HG02981 (cell line): ENCODE measurements at regions not wholly inside any gene's neighbourhood (a gene's known extent, or its start where the extent isn't known, plus 50 kb on each side); places are given as distances from the start of the nearest gene placed in this dataset.

Source experiments
- ATAC-seq: cut with Tn5 transposase; IDR thresholded peaks from one replicate; pipeline ENCODE4 v1.9.1; 2021; ENCODE audit warnings: mild to moderate bottlenecking, moderate library complexity; ENCODE audit not compliant: unreplicated experiment

DNA sequence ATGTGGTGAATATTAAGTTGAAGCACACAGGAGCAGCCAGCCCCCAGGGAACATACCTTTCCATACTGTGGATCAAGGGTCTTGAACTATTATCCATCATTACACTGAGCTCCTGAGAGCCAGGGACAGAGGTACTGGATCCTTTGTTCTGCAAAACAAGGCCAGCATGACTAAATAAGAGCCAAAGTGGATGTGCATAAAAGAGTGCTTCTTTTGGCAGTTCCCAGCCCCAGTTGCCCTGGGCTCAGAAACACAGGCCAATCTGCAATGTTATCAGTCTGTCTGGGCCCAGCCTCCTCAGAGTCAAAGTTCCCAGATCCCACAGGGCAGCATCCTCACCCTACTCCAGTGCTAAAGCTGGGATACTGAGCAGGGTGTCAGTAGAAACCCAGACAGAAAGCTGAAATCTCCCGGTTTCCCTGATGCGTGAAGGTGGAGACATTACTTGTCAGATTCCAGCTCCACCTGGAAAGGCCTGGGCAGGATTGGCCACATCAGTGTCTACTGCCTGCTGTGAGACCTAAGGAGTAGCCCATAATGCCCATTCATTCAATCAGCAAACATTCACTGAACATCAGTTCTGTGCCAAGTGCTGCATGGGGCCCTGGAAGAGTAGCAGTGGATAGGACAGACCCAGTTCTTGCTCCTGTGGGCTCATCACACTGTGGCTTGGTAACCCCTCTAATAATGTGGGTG is 342.7 kb downstream of the CXCL12 start:
- ATAC-seq: no peak

DNA sequence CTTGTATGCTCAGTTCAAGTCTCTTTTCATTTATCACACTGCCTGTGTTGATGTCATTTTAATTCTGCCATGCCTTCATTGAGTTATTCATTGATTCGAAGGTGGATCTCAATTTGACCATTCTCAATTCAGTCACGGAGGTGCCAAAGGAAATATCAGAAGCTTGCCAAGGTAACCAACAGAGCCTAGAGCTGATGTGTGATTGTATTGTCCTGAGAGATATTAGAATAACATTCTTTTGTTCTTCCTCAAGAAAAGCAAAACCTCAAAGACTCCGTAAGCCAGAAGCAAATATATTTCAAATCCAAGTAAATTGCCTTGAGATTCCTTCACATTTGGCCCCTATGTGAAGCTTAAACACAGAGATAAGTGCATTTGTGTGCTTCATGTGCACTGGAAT is 345.3 kb downstream of the CXCL12 start:
- ATAC-seq: no peak

DNA sequence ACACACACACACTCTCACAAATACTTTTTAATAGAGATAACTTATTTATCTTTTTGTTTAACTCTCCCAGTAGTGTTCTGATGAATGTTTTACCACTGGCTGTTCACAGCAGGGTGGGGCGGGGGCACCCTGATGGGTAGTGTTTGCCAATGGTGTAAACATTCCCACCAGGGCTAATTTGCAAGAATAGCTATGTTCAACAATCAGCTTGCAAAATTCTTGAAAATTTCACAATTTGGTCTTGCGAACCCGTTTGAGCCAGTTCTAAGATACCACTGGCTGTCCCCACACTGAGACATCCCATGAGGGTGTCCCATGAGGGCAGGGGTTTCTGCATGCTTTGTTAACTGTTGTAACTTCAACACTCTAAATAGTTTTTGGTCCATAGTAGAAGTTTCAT is 348.5 kb downstream of the CXCL12 start:
- ATAC-seq: no peak

DNA sequence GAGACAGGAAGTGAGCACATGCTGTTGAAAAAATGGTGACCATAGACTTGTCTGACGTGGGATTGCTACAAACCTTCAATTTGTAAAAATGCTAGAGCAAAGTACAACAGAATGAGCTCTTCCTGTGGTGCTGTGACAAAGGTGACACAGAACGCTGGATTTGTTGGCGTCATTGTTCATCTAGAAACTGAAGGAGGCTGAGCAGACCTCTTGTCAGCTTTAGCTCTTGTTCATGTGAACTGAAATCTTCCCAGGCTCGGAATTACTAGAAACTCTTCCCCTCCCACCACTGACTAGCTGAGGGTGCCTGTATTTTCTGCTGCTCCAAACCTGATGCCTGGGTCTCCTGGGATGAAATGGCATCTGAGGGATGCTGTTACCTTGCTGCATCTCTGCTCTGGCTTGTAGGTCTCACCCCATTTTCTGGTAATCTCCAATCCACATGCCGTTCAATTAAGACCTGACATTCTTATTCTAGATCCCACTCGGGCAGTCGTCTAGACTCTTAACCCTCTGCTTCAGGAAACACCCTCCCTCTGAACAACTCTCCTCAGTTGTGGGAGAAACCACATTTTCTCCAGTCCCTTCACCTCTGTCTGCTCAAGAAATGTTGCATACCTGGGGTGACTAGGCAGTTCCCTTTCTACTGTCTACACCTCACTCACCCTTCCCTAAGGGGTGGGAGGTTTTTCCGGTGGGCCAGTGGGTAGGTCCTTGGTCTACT is 349.3 kb downstream of the CXCL12 start:
- ATAC-seq: no peak

DNA sequence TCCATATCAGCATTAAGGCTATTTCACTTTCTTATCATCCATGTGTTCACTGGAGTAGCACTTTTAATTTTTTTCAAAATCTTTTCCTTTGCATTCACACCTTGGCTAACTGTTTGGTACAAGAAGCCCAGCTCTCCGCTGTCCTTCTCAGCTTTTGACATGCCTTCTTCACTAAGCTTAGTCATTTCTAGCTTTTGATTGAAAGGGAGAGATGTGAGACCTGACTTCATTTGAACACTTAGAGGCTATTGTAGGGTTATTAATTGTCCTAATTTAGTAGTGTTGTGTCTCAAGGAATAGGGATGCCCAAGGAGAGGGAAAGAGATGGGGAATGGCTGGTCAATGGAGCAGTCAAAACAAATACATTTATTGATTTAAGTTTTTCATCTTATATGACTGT is 350.0 kb downstream of the CXCL12 start:
- no peak for ATAC-seq

DNA sequence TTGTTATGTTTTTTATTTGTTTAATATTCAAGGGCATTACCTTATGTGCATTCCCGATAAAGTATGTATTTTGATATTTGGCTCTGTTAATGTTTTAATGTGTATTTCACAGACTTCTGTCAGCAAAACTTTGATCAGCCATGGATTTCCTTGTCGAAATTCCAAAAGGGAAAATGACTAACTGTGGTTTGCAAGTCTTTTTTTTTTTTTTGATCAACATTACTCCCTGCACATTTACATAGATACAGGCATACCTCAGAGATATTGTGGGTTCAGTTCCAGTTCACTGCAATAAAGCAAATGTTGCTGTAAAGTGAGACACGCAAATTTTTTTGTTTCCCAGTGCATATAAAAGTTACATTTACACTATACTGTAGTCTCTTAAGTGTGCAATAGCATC is 351.9 kb downstream of the CXCL12 start:
- ATAC-seq: no peak

DNA sequence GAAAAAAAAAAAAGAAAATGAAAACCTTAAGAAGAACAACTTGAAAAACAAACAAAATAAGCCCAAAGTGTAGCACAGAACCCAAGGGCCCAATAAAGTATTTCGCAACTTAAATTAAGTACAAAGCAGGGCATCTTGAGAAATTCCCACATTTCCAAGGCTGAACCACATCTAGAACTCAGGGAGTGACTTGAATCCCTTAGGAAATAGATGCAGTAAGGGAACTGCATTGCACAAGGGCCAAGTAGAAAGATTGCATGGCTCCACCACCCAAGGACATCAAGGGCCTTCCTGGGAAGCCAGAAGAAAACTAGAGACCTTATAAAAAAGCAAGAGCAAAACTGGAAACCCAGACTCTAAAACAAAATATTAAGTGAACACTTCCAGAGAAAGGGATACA is 352.7 kb downstream of the CXCL12 start:
- no peak for ATAC-seq

DNA sequence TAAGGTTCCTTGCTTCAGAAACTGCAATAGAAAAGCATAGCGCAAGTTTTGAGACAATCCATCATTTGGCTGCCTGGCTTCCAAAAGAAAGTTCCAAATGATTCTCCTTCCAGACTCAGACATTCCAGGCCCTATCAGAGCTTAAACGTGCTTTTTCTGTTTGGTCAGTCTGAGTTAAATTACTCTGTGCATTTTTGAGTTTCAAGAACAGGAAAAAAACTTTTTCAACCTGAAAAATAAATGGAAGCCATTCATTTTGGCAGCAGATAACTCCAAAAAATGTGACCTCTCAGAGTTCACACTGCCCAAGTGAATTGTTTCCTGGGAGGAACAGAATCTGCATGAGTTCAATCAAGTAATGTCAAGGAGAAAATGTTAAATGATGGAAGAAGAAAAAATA is 354.2 kb downstream of the CXCL12 start:
- ATAC-seq: no peak

DNA sequence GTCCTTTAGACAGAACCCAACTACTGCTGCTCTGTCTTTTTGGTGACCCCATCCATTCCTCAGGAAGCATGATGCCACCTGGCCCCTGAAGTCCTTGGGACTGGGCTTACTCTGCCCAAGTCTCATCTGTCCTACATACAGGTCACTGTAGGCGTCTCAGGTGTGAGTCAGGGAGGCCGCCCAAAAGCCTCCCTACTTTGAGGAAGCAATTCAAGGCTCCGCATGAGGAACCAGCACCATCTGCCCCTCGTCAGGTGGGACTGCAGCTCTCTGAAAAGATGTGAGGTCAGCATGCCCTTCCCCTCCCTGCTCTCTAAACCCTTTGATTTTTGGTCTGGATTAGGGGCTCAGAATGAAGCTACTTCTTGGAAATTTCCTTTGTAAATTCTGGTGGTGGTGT is 354.8 kb downstream of the CXCL12 start:
- ATAC-seq: peak; percentile 88

DNA sequence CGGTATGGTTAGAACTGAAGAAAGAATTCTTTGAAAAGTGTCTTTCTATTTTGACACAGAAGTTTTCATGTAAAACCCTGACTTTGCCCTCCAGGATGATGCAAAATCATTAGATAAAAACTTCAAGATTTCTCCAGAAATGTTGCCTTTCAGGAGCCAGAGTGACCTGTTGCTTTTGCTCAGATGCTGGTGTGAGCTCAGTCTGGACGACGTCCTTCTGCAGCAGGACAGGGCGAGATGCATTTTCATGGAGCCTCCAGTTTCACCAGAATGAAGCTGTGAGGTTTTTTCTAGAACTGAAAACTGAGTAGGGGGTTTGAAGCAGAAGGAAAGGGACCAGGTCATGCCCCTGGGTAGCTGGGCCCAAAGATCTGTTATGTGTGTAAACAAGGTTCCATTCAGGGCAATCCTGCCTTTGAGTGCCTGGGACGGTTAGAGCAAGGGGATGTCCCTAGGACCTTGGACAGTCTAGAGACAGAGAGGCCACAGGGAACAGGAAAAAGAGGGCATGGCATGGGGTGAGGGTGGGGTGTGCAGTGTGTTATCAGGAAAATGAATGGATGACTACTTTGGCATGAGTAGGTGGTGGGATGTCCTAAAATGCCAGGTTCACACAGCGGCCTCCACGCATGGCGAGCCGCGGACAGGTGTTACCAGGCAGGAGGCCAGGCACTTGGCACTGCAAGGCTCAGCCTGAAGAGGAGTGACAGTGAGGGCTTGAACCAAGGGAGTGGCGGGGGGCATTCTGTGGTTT is 356.3 kb downstream of the CXCL12 start:
- no peak for ATAC-seq

DNA sequence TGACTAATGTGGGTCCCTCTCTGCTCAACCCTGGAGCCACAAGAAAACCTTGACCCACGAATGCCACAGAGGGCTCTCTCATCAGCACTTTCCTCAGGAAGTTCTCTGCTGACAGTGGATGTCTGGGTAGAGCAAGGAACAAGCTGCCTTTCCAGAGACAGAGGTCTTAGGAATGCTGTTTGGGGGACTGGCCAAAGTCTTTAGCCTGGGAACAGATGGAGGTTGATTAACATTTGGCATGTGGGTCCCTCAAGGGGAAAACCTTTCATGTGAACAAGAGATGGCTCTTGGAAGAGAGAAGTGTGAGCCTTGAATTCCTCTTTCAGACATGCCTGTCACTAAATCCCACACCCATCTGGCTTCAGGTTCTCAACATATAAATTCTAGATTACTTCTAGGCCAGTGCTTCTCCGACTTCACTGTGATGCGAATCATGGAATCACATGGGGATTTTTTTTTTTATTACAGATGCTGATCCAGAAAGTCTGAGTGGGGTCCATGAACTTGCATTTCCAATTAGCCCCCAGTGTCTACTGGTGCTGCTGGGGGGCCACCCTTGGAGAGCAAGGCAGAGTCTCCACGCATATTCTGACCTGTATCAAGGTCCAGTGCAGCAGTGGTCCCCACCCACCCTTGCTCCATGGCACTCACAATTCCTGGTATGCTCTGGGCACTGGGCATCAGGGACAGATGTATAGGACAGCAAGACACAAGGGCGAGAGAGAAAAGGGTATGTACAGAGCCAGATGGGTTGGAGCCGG is 360.4 kb downstream of the CXCL12 start:
- ATAC-seq: no peak

DNA sequence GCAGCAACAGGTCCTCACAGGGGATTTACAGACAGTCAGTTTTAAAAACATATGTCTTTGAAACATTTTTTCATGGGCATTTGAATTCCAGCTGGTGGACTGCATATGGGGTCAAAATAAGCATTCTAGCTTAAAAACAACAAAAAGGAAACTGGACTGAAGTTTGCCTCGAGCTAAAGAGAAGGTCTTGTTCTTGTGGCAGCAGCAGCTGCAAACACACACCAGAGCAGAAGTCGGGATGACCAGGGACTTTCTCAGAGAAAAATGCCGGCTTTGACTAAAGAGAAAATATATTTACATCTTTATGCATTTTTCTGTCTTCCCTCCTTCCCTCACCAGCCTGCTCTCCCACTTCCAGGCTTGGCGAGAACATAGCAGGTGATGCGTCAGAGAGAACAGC is 361.4 kb downstream of the CXCL12 start:
- no peak for ATAC-seq

DNA sequence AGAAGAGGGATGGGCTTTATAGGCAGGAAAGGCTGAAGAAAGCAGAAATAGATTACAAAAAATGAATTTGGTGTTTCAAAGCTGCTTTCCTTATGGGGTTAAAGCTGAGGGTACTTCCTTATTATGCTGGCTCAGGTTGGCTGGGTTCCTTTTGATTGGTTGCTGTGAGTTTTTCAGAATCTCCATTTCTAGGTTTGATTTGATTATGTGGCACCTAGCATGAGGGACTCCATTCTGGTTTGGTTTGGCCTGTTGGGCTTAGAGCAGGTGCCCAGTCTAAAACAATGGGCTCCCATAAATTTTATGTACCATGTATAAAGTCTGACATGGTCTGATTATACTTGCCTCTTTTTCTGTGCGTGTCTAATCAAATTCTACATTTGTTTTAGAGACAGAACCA is 362.7 kb downstream of the CXCL12 start:
- ATAC-seq: no peak

DNA sequence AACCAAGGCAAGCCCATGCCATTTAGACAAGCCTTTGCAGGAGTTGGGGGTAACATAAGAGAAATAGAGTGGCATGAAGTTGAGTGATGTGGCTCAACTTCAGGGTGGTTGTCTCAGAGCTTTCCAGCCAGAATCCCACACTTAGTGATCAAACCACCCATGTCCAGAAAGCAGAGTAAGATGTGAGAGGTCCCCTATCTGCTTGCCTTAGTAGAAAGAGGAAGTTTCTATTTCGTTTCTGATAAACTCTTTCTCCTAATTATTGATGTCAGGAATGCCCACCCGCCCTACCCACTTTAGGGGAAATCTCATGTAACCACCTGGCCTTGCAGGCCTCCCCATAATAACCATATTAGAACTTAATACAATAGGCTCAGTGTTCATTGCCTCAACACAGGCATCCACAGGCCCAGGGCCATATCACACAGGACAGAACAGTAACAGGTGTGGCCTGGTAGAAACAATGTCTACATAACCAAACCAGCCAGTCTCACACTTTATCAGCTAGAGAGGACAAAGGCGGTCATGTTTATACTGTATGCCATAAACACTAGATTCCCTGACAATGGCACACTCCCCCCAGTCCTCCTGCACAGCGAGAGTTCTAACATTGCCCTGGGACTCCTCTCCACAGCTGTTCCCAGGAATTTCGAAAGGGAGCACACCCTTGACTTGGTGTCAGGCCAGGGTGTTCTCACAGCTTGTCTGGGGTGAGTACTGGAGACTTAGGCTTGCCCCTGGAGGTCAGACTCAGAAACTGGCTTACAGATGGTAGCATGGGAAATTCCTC is 364.4 kb downstream of the CXCL12 start:
- peak; percentile 46 for ATAC-seq

DNA sequence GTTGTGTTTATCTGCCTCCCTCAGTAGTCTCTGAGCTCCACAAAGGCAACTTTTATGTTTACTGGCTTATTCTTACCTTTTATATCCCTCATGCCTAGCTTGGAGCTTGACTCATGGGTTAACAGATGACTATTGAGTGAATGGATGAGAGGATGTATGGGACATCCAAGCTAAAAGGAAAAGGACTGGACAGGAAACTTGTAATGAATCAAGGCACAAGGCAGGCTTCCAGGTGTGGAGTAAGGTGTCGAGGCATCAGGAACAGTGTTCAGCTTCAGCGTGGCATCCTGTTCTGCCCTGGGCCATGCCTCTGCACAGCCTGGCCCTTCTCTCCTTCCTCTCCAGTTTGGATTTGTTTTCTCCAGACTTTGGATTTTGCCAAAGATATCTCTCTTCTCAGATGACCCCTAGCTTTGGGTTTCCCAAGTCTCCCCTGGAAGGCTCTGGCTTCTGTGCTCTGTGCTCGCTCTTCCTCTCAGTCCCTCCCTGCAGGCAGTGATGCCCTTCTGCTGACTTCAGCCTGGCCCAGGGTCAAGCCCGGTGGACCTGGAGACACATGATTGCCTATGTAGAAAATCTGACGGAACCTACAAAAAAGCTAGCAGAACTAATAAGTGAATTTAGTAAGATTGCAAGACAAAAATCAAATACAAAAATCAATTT is 367.3 kb downstream of the CXCL12 start:
- no peak for ATAC-seq

DNA sequence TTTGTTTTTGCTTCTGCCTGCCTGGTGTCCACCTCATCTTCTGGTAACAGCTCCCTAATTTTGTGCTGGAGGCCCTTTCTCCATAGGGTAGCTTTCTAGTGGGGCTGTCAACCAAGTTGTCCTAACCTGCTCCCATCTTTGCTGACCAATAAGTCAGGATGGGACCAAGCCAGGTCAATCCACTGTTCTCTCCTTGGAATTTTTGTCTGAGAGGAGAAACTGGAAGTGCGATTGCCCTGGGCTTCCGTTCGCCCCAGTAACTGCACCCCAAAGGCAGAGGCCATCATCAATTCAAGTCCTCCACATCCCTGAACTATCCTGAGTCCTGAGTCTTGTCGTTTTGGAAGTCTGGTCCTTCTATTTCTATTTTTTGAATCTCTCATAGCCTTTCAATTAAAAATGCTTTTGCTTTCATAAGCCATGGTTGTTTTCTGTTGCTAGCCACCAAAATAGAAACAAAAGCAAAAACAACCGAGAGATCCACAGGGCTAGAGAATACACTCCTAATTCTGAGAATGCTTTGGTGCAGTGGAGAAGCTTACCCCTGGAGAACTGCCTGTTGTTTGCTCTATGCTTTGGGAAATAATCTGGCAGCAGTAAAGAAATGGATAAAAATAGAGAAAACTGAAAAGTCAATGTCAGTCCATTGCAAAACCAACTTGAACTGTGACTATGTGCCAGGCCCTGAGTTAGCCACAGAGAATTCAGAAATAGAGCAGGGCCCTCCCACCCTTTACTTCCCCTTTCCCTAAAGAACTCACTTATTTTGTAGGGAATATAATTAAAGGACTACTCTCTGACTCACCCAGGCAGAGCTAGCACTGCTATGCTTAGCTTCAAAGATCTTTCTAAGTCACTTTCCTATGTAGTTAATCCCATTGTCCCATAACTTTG is 368.1 kb downstream of the CXCL12 start:
- ATAC-seq: no peak

DNA sequence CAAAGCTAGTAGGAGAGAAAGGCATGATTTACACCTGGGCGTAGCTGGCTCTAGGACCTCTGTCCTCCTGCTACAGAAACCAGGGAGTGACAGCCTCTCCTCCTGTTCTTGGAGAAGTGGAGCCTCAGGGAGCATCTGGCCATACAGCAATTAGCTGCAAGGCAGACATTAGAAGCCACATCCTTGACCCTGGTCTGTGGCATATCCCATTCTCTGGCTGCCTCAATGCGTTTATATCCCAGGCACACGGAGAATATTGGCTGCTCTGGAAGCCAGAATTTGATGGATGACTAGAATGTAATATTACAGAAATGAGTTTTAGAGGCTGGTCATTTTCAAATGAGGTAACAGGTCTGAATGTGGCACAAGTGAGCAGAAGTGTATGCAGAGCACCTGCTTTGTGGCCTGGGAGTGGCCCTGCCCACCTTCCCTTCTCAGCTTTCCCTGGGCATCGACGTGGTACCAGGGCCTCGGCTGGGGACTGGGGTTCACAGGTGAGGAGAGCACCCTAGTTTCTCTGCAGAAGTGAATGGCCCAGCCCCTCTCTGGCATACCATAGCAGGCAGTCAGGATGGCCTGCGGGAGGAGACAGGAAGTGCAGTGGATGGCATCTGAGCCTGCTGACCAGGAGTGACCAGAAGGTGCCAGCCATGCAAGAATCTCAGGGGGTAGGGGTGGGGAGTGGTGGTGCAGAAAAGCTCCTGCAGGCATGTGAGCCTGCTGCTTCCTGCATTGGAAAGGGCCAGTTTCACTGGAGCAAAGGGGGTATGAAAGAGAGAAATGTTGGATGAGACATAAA is 367.2 kb upstream of the ZNF32 start:
- ATAC-seq: no peak

DNA sequence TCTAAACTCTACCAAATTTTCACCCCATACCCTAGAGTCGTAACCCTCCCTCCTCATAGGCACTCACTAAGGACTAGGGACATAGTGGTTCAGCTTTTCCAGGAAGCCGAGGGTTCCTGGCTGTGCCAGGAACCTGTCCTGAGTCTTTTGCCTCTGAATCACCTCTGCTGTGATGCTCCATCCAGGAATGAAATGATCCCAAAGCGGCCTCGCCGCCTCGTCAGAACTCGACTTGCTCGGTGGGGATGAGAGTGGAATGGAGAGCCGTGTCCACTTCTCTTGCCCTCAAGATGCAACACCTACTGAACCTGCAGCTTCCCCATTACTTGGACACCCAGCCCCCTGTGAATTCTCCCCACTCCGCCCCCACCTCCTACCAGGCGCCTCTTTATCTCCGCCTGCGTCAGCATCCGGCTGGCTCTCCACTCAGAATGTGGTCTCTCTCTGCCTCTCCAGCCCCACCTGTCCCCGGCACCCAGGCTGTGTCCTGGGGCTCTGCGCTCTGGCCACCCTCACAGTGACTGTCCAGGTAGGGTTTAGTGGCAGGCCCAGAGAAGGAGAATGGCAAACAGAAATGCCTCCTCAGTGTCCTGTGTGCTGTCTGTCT is 366.1 kb upstream of the ZNF32 start:
- ATAC-seq: no peak
